ENCODE measurements at regions not wholly inside any gene's neighbourhood (a gene's known extent, or its start where the extent isn't known, plus 50 kb on each side); places are given as distances from the start of the nearest gene placed in this dataset.
"Not testable (repeated sequence)": the region's sequence is repeated elsewhere in the genome, so short reads cannot be mapped to it uniquely, and the experiment has no call there.

DNA sequence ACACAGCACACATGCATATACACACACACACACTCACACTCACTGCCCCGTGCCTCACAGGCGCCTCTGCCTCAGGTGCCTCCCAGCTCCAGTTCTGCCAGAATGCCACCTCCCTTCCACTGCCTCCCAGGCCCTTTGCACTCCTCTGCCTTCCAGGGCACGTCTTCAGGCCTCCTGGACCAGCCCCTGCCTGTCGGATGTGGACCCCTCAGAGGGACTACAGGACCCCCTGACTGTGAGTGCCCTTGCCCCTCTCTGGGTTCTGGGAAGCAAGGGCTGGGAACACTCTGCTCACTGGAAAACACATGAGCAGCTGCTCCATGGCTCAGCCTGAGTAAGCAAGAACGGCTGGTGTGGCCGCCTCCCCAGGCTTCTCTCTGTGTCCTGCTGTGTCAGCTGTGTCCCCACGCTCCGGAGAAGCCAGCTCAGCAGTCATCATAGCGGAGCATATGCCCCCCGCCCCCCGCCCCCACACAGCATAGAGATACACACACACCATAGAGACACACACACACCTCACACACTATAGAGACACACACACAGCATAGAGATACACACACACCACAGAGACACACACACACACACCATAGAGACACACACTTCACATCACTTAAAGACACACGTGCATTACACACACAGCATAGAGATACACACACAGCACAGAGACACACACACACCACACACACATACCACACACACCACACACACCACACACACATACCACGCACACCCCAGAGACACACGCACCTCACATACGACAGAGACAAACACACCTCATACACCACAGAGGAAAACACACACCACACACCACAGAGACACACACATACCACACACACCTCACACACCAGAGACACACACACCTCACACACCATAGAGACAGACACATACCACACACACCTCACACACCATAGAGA is 271.3 kb downstream of the CYRIA start:
- DNase-seq (ENCODE audit: low read depth in 2 of 2) = no peak

DNA sequence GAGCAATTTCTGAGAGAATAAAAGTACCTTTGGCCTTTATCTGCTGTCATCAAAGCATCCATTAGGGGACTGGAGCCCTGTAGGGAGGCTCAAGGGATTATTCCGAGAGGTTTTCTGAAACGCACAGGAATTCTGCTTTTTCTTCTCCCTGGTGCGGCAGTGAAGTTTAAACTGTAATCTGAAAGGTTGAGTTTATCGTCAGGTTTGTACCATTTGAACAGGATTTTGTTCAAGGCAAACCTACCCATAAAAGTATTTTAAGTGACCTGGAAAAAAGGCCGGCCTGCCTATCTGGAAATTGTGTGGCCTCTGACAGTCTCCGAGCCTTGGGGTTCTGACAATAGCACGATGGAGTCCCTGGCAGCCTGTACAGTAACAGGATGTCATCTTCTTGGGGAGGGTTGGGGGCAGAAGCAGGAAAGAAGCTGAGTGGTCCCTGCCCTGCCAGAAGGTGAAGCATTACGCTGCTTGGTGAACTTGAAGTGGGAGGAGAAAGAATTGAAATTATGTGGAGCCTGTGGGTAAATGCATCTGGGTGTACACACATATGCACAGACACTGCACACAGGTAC is 272.0 kb downstream of the CYRIA start:
- DNase-seq (ENCODE audit: low read depth in 2 of 2) = no peak

DNA sequence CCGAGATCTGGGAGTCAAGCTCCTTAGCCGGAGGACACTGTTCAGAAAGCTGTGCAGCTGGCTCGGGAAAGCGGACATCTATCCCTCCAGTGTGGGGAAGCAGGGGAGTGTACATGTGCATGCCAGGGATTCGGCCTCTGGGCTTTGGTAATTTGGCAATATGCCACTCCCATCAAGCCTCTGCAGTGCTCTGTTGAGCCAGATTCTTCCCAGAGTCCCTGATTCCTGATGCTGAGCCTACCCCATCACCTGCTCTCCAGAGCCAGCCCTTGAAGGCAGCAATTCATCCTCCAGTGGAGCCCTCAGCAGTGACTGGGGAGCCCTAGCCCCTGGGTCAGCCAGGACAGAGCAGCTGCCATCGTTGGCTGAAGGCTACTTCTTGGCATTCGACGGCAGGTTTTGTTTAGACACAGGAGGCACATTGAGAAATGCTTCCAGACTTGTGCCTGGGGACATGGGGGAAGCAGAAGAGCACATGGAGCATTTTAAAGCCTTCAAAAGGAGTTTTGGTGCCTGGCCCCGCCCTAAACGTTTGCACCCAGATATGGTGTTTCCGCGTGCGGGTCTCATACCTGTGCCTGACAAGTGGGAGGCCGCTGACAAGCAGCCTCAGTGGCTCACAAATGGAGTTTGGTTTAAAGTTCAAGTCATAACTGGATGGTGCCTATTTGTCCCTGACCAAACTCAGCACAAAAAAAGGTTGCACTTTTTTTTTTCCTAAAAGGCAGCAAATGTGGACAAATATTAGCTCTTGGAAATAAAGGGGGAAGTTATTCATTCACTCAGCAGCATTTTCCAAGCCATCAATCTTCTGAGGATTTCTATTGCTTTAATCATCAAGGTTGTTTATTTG is 272.8 kb downstream of the CYRIA start:
- no peak for DNase-seq (ENCODE audit: low read depth in 2 of 2)

DNA sequence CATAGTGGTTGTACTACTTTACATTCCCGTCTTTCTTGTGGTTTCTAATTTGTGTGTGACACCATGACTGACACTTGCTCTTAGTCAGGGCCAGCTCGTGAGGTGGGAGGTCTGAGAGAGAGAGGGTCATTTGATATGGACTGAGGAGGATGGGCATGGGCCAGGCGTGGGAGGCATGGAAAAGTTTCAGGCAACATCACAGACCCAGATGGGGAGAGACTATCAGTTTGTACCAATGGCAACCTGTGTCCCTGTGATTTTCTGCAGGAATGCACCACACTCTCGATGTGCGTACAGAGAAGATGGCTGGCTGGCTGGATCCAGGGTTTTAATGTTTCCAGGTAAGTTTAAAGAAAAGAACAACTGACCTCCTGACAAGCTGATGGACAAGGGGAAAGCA is 273.6 kb downstream of the CYRIA start:
- DNase-seq (ENCODE audit: low read depth in 2 of 2) = no peak

DNA sequence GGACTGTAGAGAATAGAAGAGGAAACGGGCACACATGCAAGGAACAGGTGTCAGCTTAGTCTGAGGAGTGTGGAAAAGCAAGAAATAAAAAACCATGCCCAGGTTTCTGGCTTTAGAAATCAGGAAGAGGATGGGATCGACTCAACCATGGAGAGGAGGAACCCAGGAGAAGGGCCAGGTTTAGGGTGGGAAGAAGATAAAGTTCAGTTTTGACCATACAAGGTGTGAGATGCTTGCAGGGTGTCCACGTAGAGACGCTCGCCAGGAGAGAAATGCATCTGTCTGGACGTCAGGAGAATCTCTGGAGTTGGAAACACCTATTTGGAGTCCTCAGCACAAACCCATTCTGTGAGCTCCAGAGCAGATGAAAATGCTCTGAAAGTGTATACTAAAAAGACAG is 275.1 kb downstream of the CYRIA start:
- DNase-seq (ENCODE audit: low read depth in 2 of 2) = no peak

DNA sequence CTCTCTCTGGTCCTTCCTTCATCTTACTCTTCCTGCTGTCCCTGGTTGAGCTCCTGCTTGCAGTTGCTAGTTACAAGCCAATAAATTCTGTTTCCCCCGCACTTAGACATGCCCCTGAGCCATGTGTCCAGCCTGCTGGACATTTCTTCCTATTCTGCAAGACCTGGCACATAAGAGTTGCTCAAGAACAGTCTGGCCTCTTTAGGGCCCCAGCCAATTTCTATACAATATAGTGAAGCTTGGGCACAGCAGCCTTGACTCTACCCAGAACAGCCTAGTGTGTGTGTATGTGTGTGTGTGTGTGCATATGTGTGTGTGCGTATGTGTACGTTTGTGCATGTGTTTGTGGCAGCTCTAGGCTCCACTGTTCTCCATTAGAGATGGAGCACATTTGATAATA is 276.0 kb downstream of the CYRIA start:
- no peak for DNase-seq (ENCODE audit: low read depth in 2 of 2)

DNA sequence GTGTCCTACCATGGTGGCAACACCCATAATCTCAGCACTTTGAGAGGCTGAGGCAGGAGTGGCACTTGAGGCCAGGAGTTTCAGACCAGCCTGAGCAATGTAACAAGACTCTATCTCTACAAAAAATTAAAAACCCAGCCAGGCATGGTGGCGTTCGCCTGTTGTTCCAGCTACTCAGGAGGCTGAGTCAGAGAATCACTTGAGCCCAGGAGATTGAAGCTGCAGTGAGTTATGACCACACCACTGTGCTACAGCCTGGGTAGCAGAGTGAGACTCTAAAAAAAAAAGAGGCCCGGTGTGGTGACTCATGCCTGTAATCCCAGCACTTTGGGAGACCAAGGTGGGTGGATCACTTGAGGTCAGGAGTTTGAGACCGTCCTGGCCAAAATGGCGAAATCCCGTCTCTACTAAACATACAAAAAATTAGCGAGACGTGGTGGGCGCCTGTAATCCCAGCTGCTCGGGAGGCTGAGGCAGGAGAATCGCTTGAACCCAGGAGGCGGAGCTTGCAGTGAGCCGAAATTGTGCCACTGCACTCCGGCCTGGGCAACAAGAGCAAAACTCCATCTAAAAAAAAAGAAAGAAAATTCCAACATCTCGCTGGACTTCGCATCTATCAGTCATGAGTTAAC is 277.3 kb downstream of the CYRIA start:
- DNase-seq (ENCODE audit: low read depth in 2 of 2) = not testable (repeated sequence)

DNA sequence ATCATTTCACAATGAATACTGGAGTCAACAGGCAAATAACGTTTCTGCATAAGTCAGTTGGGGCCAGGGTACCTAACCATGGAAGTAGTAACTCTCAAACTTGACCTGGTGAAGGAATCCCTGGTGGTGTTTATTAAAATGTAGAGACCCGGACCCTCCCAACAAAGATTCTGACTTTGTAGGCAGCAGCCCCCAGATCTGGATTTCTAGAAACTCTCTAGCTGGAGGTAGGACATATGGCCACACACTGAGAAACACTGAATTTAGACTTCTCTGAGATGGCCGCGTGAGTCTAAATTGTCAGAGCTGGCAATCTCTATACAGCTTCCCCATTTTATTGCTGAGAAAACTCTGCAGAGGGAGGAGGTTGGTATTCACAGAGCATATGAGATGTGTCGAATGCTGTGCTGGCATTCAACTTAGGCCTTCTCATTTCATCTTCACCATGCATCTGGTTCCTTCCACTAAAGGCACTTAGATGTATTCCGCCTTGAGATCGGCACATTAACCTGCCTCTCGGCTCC is 278.1 kb downstream of the CYRIA start:
- DNase-seq (ENCODE audit: low read depth in 2 of 2) = no peak

DNA sequence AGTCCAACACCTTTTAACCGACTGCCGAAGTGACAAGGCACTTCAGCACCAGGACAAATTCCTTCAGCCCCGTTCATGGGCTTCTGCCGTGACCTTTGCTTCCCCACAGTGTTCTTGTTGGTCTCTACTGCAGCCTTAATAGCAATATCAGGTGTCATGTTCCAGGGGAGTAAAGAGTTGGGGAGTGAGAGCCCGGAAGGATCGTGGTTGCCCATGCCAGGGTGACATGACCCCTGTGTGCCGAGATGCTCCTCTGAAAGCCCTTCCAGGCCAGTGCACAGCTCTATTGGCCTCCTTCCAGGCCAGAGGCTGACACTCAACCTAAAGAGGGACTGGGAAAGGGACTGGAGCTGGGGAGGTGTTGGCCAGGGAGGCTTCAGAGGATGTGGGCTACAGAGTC is 279.2 kb downstream of the CYRIA start:
- DNase-seq (ENCODE audit: low read depth in 2 of 2) = no peak

DNA sequence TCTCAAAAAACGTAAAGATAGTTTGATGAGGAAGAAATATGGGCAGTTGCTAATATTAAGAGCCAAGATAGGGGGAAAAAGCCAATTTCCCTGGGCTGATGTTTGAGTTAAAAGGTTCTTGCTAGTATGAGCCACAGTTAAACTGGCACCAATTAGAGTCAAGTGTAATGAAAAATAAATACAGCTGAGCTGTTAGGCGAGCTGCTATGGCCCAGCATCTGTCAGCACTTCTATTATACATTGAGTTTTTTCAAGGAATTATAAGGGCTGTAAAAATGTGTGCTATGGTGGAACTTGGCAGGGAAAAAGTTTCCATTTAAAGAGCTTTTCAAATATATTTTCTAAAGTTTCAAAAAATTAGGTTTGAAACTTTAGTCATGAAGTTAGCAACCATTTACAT is 279.6 kb downstream of the CYRIA start:
- no peak for DNase-seq (ENCODE audit: low read depth in 2 of 2)

DNA sequence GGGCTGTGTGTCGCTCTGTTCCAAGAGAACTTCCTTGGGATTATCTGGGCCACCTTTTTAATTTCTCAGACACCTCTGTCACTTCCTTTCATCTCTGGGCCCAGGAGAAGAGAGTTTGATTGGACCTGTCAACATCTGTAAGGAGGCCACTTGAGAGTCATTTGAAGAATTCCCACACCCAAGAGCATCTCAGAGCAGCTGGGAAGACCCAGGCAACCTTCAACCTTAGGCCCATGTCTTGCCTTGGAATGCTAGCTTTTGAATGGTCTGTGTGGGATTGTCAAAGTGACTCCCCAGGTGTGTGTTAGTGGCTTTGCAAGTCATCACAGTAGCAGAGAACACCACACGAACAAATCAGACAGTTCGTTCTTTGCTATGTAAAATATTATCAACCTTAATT is 280.3 kb downstream of the CYRIA start:
- DNase-seq (ENCODE audit: low read depth in 2 of 2) = no peak

DNA sequence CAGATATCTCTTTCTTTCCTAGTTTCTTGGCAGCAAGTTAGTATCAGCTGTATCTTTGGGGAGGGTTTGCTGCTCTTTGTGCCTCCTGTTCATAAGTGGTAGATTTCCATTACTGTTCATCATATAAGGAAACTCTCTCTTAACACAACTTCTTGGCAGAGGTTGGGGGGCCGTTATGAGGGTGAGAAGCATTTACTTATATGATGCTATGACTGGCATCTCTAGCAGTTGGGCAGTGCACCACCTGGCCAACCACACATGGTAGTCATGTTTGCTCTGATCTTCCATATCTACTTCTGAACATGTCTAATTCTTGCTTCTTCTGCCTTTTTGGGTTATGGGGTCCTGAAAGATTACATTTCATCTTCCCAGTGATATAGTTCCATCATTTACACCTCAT is 282.2 kb downstream of the CYRIA start:
- DNase-seq (ENCODE audit: low read depth in 2 of 2) = no peak

DNA sequence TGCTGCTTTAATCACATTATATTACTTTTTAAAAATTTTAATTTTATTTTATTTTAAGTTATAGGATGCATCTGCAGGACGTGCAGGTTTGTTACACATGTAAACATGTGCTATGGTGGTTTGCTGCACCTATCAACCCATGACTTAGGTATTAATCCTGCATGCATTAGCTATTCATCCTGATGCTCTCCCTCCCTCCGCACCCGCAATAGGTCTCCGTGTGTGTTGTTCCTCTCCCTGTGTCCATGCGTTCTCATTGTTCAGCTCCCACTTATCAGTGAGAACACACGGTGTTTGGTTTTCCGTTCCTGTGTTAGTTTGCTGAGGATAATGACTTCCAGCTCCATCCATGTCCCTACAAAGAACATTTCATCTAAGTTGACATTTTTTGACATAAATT is 283.2 kb downstream of the CYRIA start:
- no peak for DNase-seq (ENCODE audit: low read depth in 2 of 2)

DNA sequence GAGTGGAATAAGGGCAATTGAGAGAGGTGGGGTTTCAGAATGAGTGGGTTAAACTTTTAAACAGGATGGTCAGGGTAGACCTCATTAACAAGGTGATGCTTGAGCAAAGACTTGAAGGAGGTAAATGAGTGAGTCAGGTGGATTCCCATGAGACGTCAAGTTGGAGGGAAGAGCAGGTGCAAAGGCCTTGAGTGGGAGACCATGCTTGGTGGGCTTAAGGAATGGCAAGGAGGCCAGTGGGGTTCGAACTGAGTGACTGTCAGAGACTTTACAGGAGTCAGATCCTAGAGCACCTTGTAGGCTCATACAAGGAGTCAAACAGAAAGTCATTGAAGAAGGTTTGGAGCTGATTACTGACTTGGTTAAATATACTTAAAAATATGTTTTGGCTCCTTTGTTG is 284.1 kb downstream of the CYRIA start:
- no peak for DNase-seq (ENCODE audit: low read depth in 2 of 2)

DNA sequence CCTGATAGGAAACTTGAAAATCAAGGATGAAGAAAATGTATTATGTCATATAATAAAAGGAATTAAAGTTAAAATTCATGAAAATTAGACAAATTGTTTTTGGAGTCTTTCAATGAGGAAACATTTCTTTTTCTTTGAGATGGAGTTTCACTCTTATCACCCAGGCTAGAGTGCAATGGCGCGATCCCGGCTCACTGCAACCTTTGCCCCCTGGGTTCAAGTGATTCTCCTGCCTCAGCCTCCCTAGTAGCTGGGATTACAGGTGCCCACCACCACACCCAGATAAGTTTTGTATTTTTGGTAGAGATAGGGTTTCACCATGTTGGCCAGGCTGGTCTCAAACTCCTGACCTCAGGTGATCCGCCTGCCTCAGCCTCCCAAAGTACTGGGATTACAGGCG is 285.7 kb downstream of the CYRIA start:
- not testable (repeated sequence) for DNase-seq (ENCODE audit: low read depth in 2 of 2)

DNA sequence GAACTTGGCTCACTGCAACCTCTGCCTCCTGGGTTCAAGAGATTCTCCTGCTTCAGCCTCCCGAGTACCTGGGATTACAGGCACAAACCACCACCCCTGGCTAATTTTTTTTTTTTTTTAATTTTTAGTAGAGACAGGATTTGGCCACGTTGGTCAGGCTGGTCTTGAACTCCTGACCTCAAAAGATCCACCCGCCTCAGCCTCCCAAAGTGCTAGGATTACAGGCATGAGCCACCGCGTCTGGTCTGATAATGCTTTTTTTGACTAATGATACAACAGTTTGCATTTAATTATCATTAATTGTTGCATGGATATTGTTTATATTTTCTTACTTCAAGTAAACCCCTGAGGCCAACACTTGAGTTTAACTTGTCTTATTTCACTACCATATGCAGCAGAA is 286.6 kb downstream of the CYRIA start:
- not testable (repeated sequence) for DNase-seq (ENCODE audit: low read depth in 2 of 2)

DNA sequence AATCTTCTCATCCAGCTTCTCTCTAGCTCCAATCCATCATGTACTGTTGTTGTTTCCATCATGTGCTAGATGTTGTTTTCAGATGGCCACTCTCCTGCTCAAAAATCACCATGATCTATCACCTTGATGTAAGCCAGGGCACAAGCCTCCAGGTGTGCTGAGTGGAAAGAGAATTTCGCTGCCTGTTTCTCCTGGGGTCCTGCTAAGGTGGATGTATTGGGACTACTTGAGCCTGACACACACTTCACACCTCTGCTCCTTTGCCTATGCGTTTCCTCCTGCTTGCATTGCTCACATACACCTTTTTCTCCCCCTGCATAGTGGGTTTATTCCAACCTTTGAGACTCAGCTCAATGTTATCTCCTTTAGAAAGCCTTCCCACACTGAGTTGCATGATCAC is 287.6 kb downstream of the CYRIA start:
- no peak for DNase-seq (ENCODE audit: low read depth in 2 of 2)

DNA sequence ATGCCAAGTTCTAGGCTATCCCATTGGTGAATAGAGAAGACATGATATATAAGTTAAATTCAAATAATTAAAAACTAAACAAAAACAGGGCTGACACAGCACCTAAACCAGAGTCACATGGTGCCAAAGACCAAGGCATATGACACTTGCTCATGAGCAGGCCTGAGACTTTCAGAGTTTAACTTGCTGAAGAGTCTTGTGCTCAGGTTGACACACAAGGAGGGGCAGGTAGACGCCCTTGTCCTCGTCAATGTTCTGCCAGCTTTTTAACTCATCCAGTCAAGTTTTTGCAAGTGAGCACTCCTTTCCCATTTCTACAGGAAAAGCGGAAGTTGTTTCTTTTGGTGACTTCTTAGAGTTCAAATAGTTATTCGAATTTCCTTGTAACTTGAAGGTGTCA is 289.7 kb downstream of the CYRIA start:
- no peak for DNase-seq (ENCODE audit: low read depth in 2 of 2)

DNA sequence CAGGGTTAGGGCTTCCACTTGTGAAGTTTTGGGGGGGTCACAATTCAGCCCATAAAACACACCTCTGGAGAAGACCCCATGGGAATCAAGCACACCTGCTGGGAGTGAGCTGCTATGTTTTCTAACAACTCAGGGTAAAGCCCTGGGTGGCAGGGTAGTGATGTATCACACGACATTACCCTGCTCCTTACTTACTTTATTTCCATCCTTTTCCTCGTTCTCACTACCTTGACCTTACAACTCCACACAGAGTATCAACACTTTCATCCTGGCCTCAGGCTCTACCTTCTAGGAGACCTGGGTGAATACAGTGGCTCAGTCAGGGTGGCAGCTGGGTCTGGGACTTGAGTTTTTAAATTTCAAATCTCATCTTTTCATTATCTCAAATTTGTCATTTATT is 290.3 kb downstream of the CYRIA start:
- no peak for DNase-seq (ENCODE audit: low read depth in 2 of 2)

DNA sequence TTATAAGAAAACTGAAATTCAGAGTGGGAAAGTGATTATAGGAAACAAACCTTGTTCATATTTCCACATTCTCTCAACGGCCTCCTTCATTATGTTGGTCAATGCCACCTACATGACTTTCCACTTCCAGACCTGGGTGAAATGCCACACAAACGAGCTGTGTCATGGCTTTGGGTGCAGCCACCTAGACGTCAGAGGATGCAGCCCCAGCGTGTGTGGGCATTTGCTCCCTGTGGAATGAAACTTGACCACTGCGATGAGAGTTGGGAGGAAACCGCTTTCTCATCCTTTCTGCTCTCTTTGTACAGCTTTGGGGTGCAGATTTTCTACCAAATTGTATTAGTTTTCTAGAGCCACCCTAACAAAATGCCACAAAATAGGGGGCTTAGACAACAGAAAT is 291.0 kb downstream of the CYRIA start:
- no peak for DNase-seq (ENCODE audit: low read depth in 2 of 2)

DNA sequence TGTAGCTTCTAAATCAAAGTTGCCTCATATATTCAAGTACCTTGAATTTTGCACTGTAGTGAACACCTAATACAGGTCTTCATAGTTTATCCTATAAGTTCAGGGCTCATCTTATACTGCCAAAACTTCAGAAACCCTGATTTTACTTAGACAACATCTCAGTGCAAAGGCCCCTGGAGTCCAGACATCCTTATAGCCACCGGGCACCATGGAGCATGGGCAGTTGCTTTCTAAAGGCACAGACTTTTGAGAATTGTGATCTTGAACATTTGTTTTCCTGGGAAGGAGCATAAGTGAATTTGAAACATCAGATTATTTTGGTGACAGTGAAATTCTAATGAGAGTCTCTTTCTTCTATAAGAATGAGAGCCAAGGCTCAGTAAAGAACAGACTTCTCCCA is 292.3 kb downstream of the CYRIA start:
- no peak for DNase-seq (ENCODE audit: low read depth in 2 of 2)

DNA sequence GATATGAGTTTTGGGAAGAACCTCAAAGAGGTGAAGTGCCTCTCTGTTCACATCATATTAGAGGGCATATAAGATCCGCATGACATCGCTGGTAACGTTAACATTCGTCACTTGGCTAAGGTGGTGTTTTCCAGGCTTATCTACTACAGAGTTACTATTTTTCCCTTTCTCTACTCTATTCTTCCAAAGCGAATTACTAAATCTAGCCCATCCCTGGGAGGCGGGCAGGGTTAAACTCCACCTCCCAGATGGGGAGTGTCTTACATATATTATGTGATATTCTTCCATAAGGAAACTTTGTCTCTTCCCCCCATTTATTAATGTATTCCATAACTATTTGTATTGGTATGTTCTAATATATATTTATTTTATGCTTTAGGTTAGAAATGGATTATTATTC is 293.9 kb downstream of the CYRIA start:
- DNase-seq (ENCODE audit: low read depth in 2 of 2) = no peak
